ENCODE measurements at regions not wholly inside any gene's neighbourhood (a gene's known extent, or its start where the extent isn't known, plus 50 kb on each side); places are given as distances from the start of the nearest gene placed in this dataset.

DNA sequence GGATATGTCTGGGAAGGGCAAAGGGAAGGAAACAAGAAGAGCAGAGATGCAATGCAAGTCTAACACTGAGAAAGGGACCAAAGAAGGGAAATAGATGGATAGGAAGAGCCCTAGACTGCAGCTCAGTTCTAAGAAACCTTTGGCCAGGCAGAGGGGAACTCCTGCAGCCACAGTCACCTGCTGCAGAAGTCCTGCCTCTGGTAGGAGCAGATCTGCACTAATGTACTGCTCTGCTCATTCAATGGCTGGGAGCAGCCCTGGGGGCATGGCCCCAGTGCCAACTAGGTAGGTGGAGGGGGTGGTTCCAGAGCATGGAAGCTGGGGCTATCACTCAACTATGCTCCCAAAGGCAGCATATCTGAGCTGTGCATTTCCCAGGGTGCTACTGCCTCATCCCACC lies 388.9 kb downstream of the PCNX1 start:
- Histone ChIP-seq H3K27ac (ENCODE audit: extremely low read depth, low read depth, low read length) (no peak overlapping the region), H3K4me3 (no peak overlapping the region), H3K4me2 (ENCODE audit: insufficient read depth, low read length) (no peak overlapping the region), H4K20me1 (replicated peaks; ENCODE audit: control insufficient read depth, insufficient read depth, low read length) (no peaks in the 10 kb centered on the region), H3K4me1 (replicated peaks in 1 of 2; ENCODE audit: control insufficient read depth in 2 of 2, insufficient read depth in 2 of 2, low read length in 2 of 2) (no peaks in the 10 kb centered on the region; a peak in 1 of 5 replicates), H2AFZ (ENCODE audit: low read depth, low read length) (no peak overlapping the region), H3K9ac (ENCODE audit: insufficient read depth in 1 of 2, low read depth in 2 of 2, low read length in 2 of 2) (no peak overlapping the region), H3K36me3 (ENCODE audit: control insufficient read depth, insufficient read depth, low read length) (no peaks in the 10 kb centered on the region), H3K79me2 (ENCODE audit: control insufficient read depth, insufficient read depth, low read length) (no peaks in the 10 kb centered on the region), H3K9me3 (replicated peaks; ENCODE audit: control insufficient read depth, insufficient read depth, low read depth, low read length) (no peaks in the 10 kb centered on the region), H3K27me3 (ENCODE audit: control insufficient read depth in 2 of 2, insufficient read depth in 2 of 2, low read length in 2 of 2) (no peaks in the 10 kb centered on the region), H3K9me1 (ENCODE audit: control insufficient read depth, insufficient read depth, low read length) (no peaks in the 10 kb centered on the region)
- ChIA-PET CTCF (ENCODE audit: low intra/inter-chr PET ratio) (no interaction called here), POLR2A (no interaction called here)
- BruUV-seq (replicated peaks), result no TSS peak
- in situ Hi-C loops (cut with MboI), result no loop called here
- FAIRE-seq (no peak), ATAC-seq (no peak), DNase-seq (ENCODE audit: extremely low read depth in 1 of 4, low spot score in 3 of 4) (no peak)
- TF ChIP-seq GATAD2A (IDR thresholded peaks at IDR 0.05) (no peak), MXI1 (IDR thresholded peaks at IDR 0.05; ENCODE audit: low read depth, low read length) (no peak), PHB (CRISPR knock-in tag; IDR thresholded peaks at IDR 0.05) (no peak), PHF20 (IDR thresholded peaks at IDR 0.05; ENCODE audit: partially characterized antibody) (no peak), RBM17 (IDR thresholded peaks at IDR 0.05; ENCODE audit: borderline replicate concordance, low read depth, low read length) (no peak), RFX5 (IDR thresholded peaks at IDR 0.05; ENCODE audit: low read depth, low read length) (no peak), GTF2E2 (tag; IDR thresholded peaks at IDR 0.05) (no peak), NCOA2 (IDR thresholded peaks at IDR 0.05; ENCODE audit: partially characterized antibody in 2 of 2) (no peak)
- TF ChIP-seq, protein P1, sequence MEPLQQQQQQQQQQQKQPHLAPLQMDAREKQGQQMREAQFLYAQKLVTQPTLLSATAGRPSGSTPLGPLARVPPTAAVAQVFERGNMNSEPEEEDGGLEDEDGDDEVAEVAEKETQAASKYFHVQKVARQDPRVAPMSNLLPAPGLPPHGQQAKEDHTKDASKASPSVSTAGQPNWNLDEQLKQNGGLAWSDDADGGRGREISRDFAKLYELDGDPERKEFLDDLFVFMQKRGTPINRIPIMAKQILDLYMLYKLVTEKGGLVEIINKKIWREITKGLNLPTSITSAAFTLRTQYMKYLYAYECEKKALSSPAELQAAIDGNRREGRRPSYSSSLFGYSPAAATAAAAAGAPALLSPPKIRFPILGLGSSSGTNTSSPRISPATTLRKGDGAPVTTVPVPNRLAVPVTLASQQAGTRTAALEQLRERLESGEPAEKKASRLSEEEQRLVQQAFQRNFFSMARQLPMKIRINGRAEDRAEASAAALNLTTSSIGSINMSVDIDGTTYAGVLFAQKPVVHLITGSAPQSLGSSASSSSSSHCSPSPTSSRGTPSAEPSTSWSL (CRISPR knock-in tag; IDR thresholded peaks at IDR 0.05; ENCODE audit: borderline replicate concordance), result no peak
- TF ChIP-seq, protein P2, sequence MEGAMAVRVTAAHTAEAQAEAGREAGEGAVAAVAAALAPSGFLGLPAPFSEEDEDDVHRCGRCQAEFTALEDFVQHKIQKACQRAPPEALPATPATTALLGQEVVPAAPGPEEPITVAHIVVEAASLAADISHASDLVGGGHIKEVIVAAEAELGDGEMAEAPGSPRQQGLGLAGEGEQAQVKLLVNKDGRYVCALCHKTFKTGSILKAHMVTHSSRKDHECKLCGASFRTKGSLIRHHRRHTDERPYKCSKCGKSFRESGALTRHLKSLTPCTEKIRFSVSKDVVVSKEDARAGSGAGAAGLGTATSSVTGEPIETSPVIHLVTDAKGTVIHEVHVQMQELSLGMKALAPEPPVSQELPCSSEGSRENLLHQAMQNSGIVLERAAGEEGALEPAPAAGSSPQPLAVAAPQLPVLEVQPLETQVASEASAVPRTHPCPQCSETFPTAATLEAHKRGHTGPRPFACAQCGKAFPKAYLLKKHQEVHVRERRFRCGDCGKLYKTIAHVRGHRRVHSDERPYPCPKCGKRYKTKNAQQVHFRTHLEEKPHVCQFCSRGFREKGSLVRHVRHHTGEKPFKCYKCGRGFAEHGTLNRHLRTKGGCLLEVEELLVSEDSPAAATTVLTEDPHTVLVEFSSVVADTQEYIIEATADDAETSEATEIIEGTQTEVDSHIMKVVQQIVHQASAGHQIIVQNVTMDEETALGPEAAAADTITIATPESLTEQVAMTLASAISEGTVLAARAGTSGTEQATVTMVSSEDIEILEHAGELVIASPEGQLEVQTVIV (CRISPR knock-in tag; IDR thresholded peaks at IDR 0.05; ENCODE audit: borderline replicate concordance), result no peak
- TF ChIP-seq, protein P3, sequence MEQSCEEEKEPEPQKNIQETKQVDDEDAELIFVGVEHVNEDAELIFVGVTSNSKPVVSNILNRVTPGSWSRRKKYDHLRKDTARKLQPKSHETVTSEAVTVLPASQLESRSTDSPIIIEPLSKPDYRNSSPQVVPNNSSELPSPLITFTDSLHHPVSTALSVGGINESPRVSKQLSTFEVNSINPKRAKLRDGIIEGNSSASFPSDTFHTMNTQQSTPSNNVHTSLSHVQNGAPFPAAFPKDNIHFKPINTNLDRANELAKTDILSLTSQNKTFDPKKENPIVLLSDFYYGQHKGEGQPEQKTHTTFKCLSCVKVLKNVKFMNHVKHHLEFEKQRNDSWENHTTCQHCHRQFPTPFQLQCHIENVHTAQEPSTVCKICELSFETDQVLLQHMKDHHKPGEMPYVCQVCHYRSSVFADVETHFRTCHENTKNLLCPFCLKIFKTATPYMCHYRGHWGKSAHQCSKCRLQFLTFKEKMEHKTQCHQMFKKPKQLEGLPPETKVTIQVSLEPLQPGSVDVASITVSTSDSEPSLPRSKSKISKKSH (CRISPR knock-in tag; IDR thresholded peaks at IDR 0.05), result no peak
- intact Hi-C loops (cut with micrococcal nuclease), result no loop called here

All from K562 (cell line).